Cardiac muscle cell (in vitro differentiated cells and primary cell): ENCODE measurements at regions not wholly inside any gene's neighbourhood (a gene's known extent, or its start where the extent isn't known, plus 50 kb on each side); places are given as distances from the start of the nearest gene placed in this dataset.

Source experiments
- DNase-seq, 2 donors: peaks; one replicate each; pipeline versions ENCODE4 v3.0.0 to v3.0.0-alpha.2; 2010 to 2017; ENCODE audit warnings: low read depth in 1 of 2, low spot score in 1 of 2
- H3K27ac ChIP-seq: fragments of 200-600 bp; sonication (generic); 2 replicates; pipeline ENCODE4 v1.5.1; 2016
- H3K27me3 ChIP-seq: fragments of 200-600 bp; sonication (generic); 2 replicates; pipeline ENCODE4 v1.6.0; 2016; ENCODE audit warnings: control low read depth
- H3K36me3 ChIP-seq: fragments of 200-600 bp; sonication (generic); 2 replicates; pipeline ENCODE4 v1.5.1; 2016; ENCODE audit warnings: control low read depth
- H3K4me1 ChIP-seq: fragments of 200-600 bp; sonication (generic); 2 replicates; pipeline ENCODE4 v1.8.1; 2017; ENCODE audit warnings: low read depth, mild to moderate bottlenecking, mixed run types
- H3K4me3 ChIP-seq: fragments of 200-600 bp; sonication (generic); 2 replicates; pipeline ENCODE4 v1.5.1; 2016; ENCODE audit warnings: mild to moderate bottlenecking
- H3K9me3 ChIP-seq: fragments of 200-600 bp; sonication (generic); 2 replicates; pipeline ENCODE4 v1.5.1; 2017; ENCODE audit warnings: low read depth, mild to moderate bottlenecking, control low read depth
- CTCF ChIP-seq: IDR thresholded peaks from 2 replicates; pipeline ENCODE4 v1.5.1; 2012; ENCODE audit warnings: low read depth, mild to moderate bottlenecking, low read length

- Histone ChIP-seq H3K27me3 (peaks cover 4% of the 10 kb centered on the region), H3K36me3 (no peaks in the 10 kb centered on the region), H3K27ac (no peak overlapping the region), H3K4me1 (peaks cover 8% of the 10 kb centered on the region), H3K4me3 (no peak overlapping the region), H3K9me3 (no peaks in the 10 kb centered on the region)
- peak; percentile 77 for TF ChIP-seq CTCF
- peak; percentile 52 to 69 for DNase-seq
These were observed 58.8 kb upstream of the AKR1E2 start for GRCh38 chr10:4767033-4767814.

DNA sequence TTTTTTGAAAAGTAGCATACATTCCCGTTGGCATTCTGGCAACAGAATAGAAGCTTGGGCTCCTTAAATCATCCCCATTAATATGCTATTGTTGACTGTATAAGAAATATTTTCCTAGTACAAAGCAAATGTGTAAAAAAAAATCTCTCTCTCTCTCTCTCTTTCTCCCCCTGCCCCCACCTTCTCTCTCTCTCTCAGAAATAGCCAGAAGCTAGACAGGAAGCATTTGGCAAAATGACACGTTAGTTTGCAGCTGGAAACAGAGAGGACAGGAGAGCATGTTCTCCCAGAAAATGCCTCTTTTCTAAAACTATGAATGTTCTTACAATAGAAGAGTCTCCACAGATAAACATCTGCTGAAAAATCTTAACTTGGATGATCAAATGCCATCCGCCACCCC lies 59.6 kb upstream of the AKR1E2 start:
- Histone ChIP-seq H3K36me3 (no peaks in the 10 kb centered on the region), H3K27me3 (peaks cover 5% of the 10 kb centered on the region), H3K4me1 (peaks cover 8% of the 10 kb centered on the region), H3K27ac (no peak overlapping the region), H3K9me3 (no peaks in the 10 kb centered on the region), H3K4me3 (no peak overlapping the region)
- no peak for TF ChIP-seq CTCF
- DNase-seq, result peak in 1 of 2 donors; percentile 38

DNA sequence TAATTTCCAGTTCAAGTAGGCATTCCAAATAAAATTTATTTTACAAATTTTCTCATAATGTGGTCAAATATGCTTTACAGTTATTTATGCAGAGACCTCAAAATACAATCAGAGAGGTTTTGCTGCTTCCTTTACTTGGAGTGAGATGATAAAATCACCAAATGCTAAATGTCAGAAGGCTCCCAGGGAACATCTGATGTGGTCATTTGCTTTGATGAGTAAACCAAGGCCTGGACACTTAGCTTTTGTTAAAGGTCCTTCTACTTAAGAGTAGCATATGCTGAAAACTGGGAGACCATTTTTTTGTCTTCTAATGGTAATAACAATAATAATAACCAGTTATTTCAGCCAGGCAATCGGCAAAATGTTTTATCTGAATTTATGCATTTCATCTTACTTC lies 60.6 kb upstream of the AKR1E2 start:
- no peak for DNase-seq
- H3K36me3 ChIP-seq, result no peaks in the 10 kb centered on the region
- no peak overlapping the region for H3K4me3 ChIP-seq
- H3K27me3 ChIP-seq, result peaks cover 5% of the 10 kb centered on the region
- no peak for TF ChIP-seq CTCF
- H3K9me3 ChIP-seq, result no peaks in the 10 kb centered on the region
- no peak overlapping the region for H3K27ac ChIP-seq
- H3K4me1 ChIP-seq, result peaks cover 8% of the 10 kb centered on the region

DNA sequence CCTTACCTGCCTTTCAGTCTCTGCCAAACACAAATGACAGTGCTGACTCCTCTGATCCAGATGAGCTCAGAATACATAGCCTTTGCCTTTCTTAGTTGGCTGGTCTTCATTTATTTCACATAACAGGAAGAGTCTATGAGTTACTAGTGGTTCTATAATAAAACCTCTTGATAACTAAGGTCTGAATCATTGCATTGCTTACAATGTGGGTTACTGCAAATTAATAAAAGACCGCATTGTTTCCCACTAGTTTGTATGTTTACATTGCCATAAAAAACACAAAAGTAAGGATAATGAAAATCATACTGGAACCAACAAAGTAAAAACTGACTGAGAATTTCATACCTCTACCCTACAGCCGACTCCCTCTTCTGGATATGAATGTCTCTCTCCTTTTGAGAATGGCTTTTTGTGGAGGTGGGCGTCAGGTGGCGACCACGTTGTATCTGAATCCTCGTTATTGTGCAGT lies 62.0 kb upstream of the AKR1E2 start:
- Histone ChIP-seq H3K9me3 (no peaks in the 10 kb centered on the region), H3K36me3 (no peaks in the 10 kb centered on the region), H3K27ac (no peak overlapping the region), H3K4me1 (peaks cover 8% of the 10 kb centered on the region), H3K4me3 (no peak overlapping the region), H3K27me3 (peaks cover 5% of the 10 kb centered on the region)
- DNase-seq, result peak in 1 of 2 donors; percentile 60
- no peak for TF ChIP-seq CTCF

GRCh38 chr10:4763513-4763912 lies 62.5 kb upstream of the AKR1E2 start:
- Histone ChIP-seq H3K4me1 (peaks cover 8% of the 10 kb centered on the region), H3K27ac (no peak overlapping the region), H3K27me3 (peaks cover 5% of the 10 kb centered on the region), H3K9me3 (no peaks in the 10 kb centered on the region), H3K36me3 (no peaks in the 10 kb centered on the region), H3K4me3 (no peak overlapping the region)
- DNase-seq, result no peak
- TF ChIP-seq CTCF, result no peak
